Endothelial cell of hepatic sinusoid (primary cell): ENCODE measurements at regions not wholly inside any gene's neighbourhood (a gene's known extent, or its start where the extent isn't known, plus 50 kb on each side); places are given as distances from the start of the nearest gene placed in this dataset.
"Not testable (repeated sequence)": the region's sequence is repeated elsewhere in the genome, so short reads cannot be mapped to it uniquely, and the experiment has no call there.

ENCODE experiments used
- in situ Hi-C: cut with HindIII; loops from 2 replicates; pipeline ENCODE4 v1.10.0; 2017; ENCODE audit warnings: low sequenced_read_pairs

- in situ Hi-C loops: no loop called here
Observed at GRCh38 chr14:22492622-22493542, 96.1 kb downstream of the DAD1 start.

DNA sequence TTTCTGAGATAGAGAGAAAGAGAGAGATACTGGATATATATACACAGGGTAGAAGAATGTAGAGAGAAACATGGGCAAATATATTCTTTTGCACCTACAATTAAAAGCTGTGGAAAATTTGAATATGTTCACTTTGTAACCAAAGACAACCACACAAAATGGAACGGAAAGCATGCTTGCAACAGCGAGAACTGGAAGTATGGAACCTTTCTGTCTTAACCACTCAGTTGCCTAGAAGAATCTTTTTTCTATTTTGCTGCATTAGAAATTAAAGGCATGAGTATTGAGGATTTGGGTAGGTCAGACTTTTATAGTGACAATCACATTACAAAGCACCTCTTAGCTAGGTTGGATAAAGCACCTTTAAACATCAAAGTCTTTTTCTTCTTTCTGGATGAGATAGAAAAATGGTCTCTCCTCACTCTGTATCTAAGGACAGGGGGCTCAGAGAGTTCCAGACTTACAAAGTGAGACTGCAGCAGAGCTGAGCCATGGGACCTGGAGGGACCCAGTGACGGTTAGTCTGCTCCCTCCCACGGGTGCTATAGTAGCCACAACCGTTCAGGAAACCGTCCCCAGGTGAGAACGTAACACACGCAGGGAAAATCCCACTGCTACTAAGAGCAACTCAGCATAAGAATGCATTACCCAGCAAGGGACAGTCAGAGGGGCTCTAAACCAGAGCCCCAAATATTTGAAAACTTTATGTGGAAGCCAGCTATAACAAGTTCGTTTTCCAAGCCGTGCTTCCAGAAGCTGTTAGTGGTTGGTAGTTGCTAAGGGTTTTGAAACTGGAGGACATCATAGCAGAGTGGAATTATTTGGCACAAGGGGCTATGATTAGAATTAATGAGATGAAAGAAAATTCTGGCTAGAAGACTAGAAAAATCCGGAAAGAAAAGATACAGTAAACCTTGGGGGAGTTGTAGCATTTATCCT lies 97.1 kb downstream of the DAD1 start:
- in situ Hi-C loops: no loop called here

- in situ Hi-C loops: not testable (repeated sequence)
Observed at GRCh38 chr14:22491053-22491452, 98.0 kb downstream of the DAD1 start.

GRCh38 chr14:22489957-22490950 lies 98.8 kb downstream of the DAD1 start:
- in situ Hi-C loops: no loop called here

- in situ Hi-C loops: no loop called here
Observed at GRCh38 chr14:22489244-22489545, 99.8 kb downstream of the DAD1 start.

GRCh38 chr14:22488522-22489243 lies 100.3 kb downstream of the DAD1 start:
- in situ Hi-C loops: no loop called here

- in situ Hi-C loops: no loop called here
Observed at GRCh38 chr14:22487941-22488340, 101.1 kb downstream of the DAD1 start.

- in situ Hi-C loops: no loop called here
Observed at GRCh38 chr14:22487401-22487800, 101.6 kb downstream of the DAD1 start.

DNA sequence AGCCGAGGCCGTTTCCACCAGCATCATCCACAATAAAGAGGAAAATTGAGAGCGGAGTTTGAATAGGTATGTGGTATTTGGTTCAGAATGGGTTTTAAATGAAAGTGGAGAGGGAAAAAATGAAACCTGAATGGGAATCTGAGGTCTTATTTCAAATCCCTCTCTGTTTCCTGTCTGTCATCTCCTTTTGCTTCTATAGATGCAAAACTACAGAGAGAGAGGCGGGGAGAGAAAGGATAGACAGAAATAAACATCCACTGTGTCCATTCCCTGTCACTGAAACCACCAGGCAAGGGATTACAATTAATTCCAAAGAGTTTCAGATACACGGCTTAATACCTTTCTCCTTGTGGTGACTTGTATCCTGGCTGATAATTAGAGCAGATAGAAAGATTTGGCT lies 102.3 kb downstream of the DAD1 start:
- in situ Hi-C loops: no loop called here

GRCh38 chr14:22485649-22486048 lies 103.4 kb downstream of the DAD1 start:
- in situ Hi-C loops: no loop called here

- in situ Hi-C loops: no loop called here
Observed at GRCh38 chr14:22485178-22485577, 103.8 kb downstream of the DAD1 start.

GRCh38 chr14:22484632-22485031 lies 104.4 kb downstream of the DAD1 start:
- in situ Hi-C loops: no loop called here

DNA sequence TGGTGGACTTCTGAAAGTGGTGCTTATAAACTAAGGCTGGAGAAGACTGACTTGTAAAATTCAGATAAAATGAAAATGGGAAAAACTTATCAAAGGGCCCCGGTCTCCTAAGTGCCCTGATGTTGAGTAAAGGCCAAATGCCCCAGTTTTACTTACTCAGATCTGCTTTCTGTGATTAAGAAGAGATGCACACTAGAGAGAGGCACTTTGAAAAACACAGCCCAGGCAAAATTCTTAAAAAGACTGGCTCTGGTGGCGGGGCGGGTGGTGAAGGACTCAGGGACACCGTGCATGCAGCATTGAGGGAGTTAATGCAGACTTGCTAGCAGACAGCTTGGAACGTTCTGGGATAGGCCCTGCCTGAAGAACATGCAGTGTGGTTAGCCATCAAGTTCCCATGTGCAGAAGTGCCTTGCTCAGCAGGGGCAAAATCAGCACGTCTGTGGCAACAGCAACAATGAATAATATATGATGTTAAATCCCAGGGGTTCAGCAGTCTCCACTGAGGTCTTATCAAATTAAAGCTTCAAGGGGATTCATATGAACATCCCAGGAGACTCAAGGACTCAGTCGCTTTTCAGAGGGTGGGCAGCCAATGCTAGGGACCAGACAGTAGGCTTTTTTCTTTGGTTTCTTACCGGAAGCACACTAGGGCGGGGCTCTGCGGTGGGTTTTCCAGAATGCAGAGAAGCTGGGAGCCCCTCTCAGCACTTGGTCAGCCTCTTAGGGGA lies 105.0 kb downstream of the DAD1 start:
- in situ Hi-C loops: no loop called here

- in situ Hi-C loops: no loop called here
Observed at GRCh38 chr14:22482782-22483553, 106.1 kb downstream of the DAD1 start.

DNA sequence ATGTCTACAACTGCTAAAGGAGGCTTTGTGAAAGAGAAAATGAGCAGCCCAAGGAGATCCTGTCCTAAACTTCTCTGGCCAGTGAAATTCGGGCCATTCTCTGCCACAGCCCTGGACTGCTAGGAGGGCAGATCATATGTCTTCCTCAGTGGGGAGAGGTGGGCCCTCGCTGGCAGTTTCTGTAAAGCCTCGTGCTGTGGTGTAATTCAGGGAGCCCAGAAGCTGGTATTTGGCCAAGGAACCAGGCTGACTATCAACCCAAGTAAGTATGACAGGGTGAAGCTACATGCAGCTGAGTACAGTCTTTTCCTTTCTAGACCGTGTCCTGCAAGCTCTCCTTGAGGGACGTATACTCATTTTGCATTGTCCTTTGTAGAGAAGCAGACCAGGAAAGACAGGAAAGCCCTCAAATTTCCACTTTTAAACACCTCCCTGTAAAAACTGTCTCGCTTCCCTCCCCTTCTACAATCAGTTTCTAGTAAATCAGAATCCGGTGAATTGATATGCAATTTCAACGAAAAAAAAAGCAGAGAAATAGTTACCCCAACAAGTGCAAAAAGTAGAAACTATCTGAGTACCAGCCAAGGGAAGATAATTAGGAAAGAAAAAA lies 106.8 kb downstream of the DAD1 start:
- in situ Hi-C loops: no loop called here

DNA sequence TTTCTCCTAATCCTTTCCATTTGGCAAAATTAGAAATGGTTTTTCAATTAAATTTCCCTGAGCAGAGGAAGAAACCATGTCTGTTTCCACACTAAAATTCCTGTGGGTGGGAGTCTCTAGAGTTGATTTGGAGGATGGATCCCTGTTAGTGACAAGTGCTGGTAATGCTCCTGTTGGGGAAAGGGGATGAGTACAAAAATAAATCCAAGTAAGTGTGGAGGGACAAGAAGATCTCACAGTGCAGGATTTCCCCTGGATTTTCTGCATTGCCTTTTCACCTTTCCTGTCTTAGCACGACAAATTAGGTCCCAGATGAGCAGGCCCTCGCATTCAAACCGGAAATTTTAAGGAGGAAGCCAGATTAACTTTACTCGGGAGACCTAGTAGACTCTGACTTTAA lies 107.5 kb downstream of the DAD1 start:
- in situ Hi-C loops: no loop called here

DNA sequence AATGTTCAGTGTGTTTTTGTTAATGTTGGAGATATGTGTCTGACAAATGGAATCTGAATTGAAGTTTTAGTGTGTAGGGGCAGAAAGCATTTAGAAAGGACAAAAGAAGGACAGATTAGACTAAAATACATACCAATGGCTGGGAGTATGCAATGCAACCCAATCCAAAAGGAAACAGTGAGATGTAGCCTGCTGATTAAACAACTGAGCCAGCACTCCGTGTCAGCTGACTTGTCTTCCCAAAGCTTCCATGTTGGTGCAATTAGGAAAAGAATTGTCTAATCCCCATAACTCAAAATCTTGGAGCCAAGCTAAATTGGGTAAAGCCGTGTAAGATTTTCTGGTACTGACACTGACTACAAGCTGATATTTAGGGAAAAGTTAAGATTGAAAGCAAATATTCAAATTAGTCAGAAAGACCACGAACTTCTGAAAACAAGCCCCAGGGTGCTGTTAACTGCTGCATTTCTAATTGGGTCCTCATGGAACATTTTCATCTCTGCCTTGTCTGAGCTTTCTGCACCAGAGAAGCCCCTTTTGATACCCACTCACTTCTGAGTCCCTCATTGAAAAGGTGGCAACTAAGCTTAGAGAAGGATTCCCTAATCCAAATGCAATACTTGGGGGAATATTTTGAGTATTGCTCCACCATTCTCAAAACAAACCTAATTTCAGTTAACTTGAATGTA lies 109.1 kb downstream of the DAD1 start:
- in situ Hi-C loops: no loop called here

- in situ Hi-C loops: no loop called here
Observed at GRCh38 chr14:22479132-22479531, 109.9 kb downstream of the DAD1 start.
